Erythroblast (primary cell): ENCODE measurements at regions not wholly inside any gene's neighbourhood (a gene's known extent, or its start where the extent isn't known, plus 50 kb on each side); places are given as distances from the start of the nearest gene placed in this dataset.

Experiments used
- GATA1 ChIP-seq: IDR thresholded peaks from 2 replicates; pipeline ENCODE4 v1.6.1; 2011; ENCODE audit warnings: low read depth, mild to moderate bottlenecking, control low read depth, low read length, moderate library complexity
- POLR2A ChIP-seq: IDR thresholded peaks from 2 replicates; pipeline ENCODE4 v1.6.1; 2011; ENCODE audit warnings: mild to moderate bottlenecking, low read length

GRCh38 chr2:138207074-138207930 is 243.0 kb downstream of the HNMT start:
- TF ChIP-seq POLR2A (no peak), GATA1 (no peak)
